GM21717 (cell line): ENCODE measurements at regions not wholly inside any gene's neighbourhood (a gene's known extent, or its start where the extent isn't known, plus 50 kb on each side); places are given as distances from the start of the nearest gene placed in this dataset.

Experiments used
- ATAC-seq: cut with Tn5 transposase; IDR thresholded peaks from one replicate; pipeline ENCODE4 v1.9.1; 2021; ENCODE audit warnings: mild to moderate bottlenecking, moderate library complexity; ENCODE audit not compliant: unreplicated experiment

- ATAC-seq, result no peak
Observed at GRCh38 chrX:118167361-118167760, 50.8 kb upstream of the KLHL13 start.

GRCh38 chrX:118171356-118171755 is 54.7 kb upstream of the KLHL13 start:
- ATAC-seq, result no peak

- no peak for ATAC-seq
Observed at GRCh38 chrX:118174516-118175098, 58.0 kb upstream of the KLHL13 start.

GRCh38 chrX:118177708-118178107 is 61.1 kb upstream of the KLHL13 start:
- ATAC-seq, result no peak

- ATAC-seq, result no peak
Observed at GRCh38 chrX:118178450-118178849, 61.8 kb upstream of the KLHL13 start.

GRCh38 chrX:118179161-118179560 is 62.6 kb upstream of the KLHL13 start:
- ATAC-seq, result no peak

GRCh38 chrX:118179718-118180117 is 63.1 kb upstream of the KLHL13 start:
- ATAC-seq, result no peak

- no peak for ATAC-seq
Observed at GRCh38 chrX:118181030-118181429, 64.4 kb upstream of the KLHL13 start.

GRCh38 chrX:118182025-118182424 is 65.4 kb upstream of the KLHL13 start:
- ATAC-seq, result no peak

GRCh38 chrX:118182681-118183080 is 66.1 kb upstream of the KLHL13 start:
- no peak for ATAC-seq

- ATAC-seq, result no peak
Observed at GRCh38 chrX:118183606-118184005, 67.0 kb upstream of the KLHL13 start.

- no peak for ATAC-seq
Observed at GRCh38 chrX:118187100-118187499, 70.5 kb upstream of the KLHL13 start.

GRCh38 chrX:118189000-118189399 is 72.4 kb upstream of the KLHL13 start:
- ATAC-seq, result no peak

GRCh38 chrX:118189628-118190027 is 73.0 kb upstream of the KLHL13 start:
- ATAC-seq, result no peak

GRCh38 chrX:118197730-118198129 is 81.1 kb upstream of the KLHL13 start:
- ATAC-seq, result no peak

GRCh38 chrX:118198577-118198976 is 82.0 kb upstream of the KLHL13 start:
- no peak for ATAC-seq

GRCh38 chrX:118199997-118200396 is 83.4 kb upstream of the KLHL13 start:
- ATAC-seq, result no peak

GRCh38 chrX:118205421-118206395 is 89.1 kb upstream of the KLHL13 start:
- ATAC-seq, result no peak

GRCh38 chrX:118207831-118208453 is 91.3 kb upstream of the KLHL13 start:
- no peak for ATAC-seq

GRCh38 chrX:118208481-118208880 is 91.9 kb upstream of the KLHL13 start:
- no peak for ATAC-seq

- ATAC-seq, result peak; percentile 66
Observed at GRCh38 chrX:118211891-118212816, 95.5 kb upstream of the KLHL13 start.
